H9 (cell line): ENCODE measurements at regions not wholly inside any gene's neighbourhood (a gene's known extent, or its start where the extent isn't known, plus 50 kb on each side); places are given as distances from the start of the nearest gene placed in this dataset.

Source experiments
- DNase-seq: peaks from one replicate; pipeline ENCODE4 v3.0.0-alpha.2; 2017
- H2AFZ ChIP-seq: one replicate; pipeline ENCODE4 v1.6.1; 2013; ENCODE audit warnings: mild to moderate bottlenecking, low read length, control low read depth, moderate library complexity
- H2AK5ac ChIP-seq: 2 replicates; pipeline ENCODE4 v1.6.1; 2013; ENCODE audit warnings: low read length, control low read depth, mixed read lengths; ENCODE audit not compliant: insufficient read length
- H2BK120ac ChIP-seq: one replicate; pipeline ENCODE4 v1.6.1; 2013; ENCODE audit warnings: low read depth, mild to moderate bottlenecking, low read length, control low read depth, inconsistent platforms; ENCODE audit not compliant: poor library complexity, severe bottlenecking
- H2BK12ac ChIP-seq: 2 replicates; pipeline ENCODE4 v1.6.1; 2013; ENCODE audit warnings: low read length, control low read depth, mixed read lengths, low read depth; ENCODE audit not compliant: insufficient read length
- H2BK15ac ChIP-seq: 2 replicates; pipeline ENCODE4 v1.6.1; 2013; ENCODE audit warnings: low read depth, low read length, control low read depth
- H2BK20ac ChIP-seq: one replicate; pipeline ENCODE4 v1.6.1; 2013; ENCODE audit warnings: low read depth, mild to moderate bottlenecking, low read length, control low read depth, inconsistent platforms; ENCODE audit not compliant: poor library complexity, severe bottlenecking
- H2BK5ac ChIP-seq: 2 replicates; pipeline ENCODE4 v1.6.1; 2013; ENCODE audit warnings: low read length, control low read depth, mixed read lengths; ENCODE audit not compliant: insufficient read length
- H3K14ac ChIP-seq: 2 replicates; pipeline ENCODE4 v1.6.1; 2013; ENCODE audit warnings: low read length, control low read depth; ENCODE audit not compliant: insufficient read depth
- H3K18ac ChIP-seq: 2 replicates; pipeline ENCODE4 v1.6.1; 2013; ENCODE audit warnings: low read depth, mild to moderate bottlenecking, mixed read lengths, low read length, control low read depth; ENCODE audit not compliant: insufficient read length
- H3K23ac ChIP-seq: 2 replicates; pipeline ENCODE4 v1.6.1; 2013; ENCODE audit warnings: low read length, control low read depth, mixed read lengths, low read depth; ENCODE audit not compliant: insufficient read length
- H3K23me2 ChIP-seq: 2 replicates; pipeline ENCODE4 v1.6.1; 2013; ENCODE audit warnings: low read depth, mild to moderate bottlenecking, mixed read lengths, low read length, control low read depth; ENCODE audit not compliant: insufficient read length, poor library complexity, severe bottlenecking
- H3K27ac ChIP-seq: 2 replicates; pipeline ENCODE4 v1.5.1; 2013; ENCODE audit warnings: low read length, control low read depth, mixed read lengths, low read depth; ENCODE audit not compliant: insufficient read length
- H3K27me3 ChIP-seq: 2 replicates; pipeline ENCODE4 v1.6.1; 2013; ENCODE audit warnings: low read length, control low read depth, inconsistent platforms; ENCODE audit not compliant: insufficient read depth
- H3K4ac ChIP-seq: 2 replicates; pipeline ENCODE4 v1.6.1; 2013; ENCODE audit warnings: low read depth, mild to moderate bottlenecking, control low read depth, inconsistent platforms, low read length, moderate library complexity
- H3K4me1 ChIP-seq: 2 replicates; pipeline ENCODE4 v1.6.1; 2013; ENCODE audit warnings: low read length, control low read depth, inconsistent platforms; ENCODE audit not compliant: insufficient read depth
- H3K4me2 ChIP-seq: 2 replicates; pipeline ENCODE4 v1.6.1; 2013; ENCODE audit warnings: low read length, control low read depth, mixed read lengths; ENCODE audit not compliant: insufficient read length, insufficient read depth
- H3K56ac ChIP-seq: 2 replicates; pipeline ENCODE4 v1.6.1; 2013; ENCODE audit warnings: low read depth, mild to moderate bottlenecking, mixed read lengths, low read length, control low read depth; ENCODE audit not compliant: insufficient read length
- H3K79me1 ChIP-seq: 2 replicates; pipeline ENCODE4 v1.6.1; 2013; ENCODE audit warnings: low read depth, mild to moderate bottlenecking, moderate library complexity, low read length, control low read depth, inconsistent platforms; ENCODE audit not compliant: insufficient read depth, poor library complexity, severe bottlenecking
- H3K79me2 ChIP-seq: 2 replicates; pipeline ENCODE4 v1.6.1; 2013; ENCODE audit warnings: low read length, control low read depth, inconsistent platforms; ENCODE audit not compliant: insufficient read depth
- H3K9ac ChIP-seq: 2 replicates; pipeline ENCODE4 v1.6.1; 2013; ENCODE audit warnings: low read length, control low read depth, mixed read lengths; ENCODE audit not compliant: insufficient read length; ENCODE audit errors: extremely low read depth
- H3K9me3 ChIP-seq: one replicate; pipeline ENCODE4 v1.6.1; 2013; ENCODE audit warnings: low read depth, low read length, inconsistent platforms; ENCODE audit not compliant: control insufficient read depth
- H3T11ph ChIP-seq: one replicate; pipeline ENCODE4 v1.6.1; 2013; ENCODE audit warnings: mild to moderate bottlenecking, low read length, control low read depth, inconsistent platforms
- H4K20me1 ChIP-seq: one replicate; pipeline ENCODE4 v1.6.1; 2013; ENCODE audit not compliant: control insufficient read depth, insufficient read length, insufficient read depth
- H4K5ac ChIP-seq: 2 replicates; pipeline ENCODE4 v1.6.1; 2013; ENCODE audit warnings: low read depth, mild to moderate bottlenecking, mixed read lengths, low read length, control low read depth; ENCODE audit not compliant: insufficient read length
- H4K8ac ChIP-seq: replicated peaks from 2 replicates; pipeline ENCODE4 v1.6.1; 2013; ENCODE audit warnings: low read length, control low read depth, mixed read lengths, low read depth; ENCODE audit not compliant: insufficient read length
- H4K91ac ChIP-seq: 2 replicates; pipeline ENCODE4 v1.6.1; 2013; ENCODE audit warnings: low read depth, mild to moderate bottlenecking, moderate library complexity, mixed read lengths, low read length, control low read depth; ENCODE audit not compliant: insufficient read length
- H3K27ac Mint-ChIP-seq, 3 experiments: 2 replicates in 2 of 3; 3 replicates in 1 of 3; pipeline ENCODE4 v1.8.0; 2020 to 2021; ENCODE audit warnings: mixed read lengths in 3 of 3, mild to moderate bottlenecking in 1 of 3, moderate library complexity in 1 of 3
- H3K27me3 Mint-ChIP-seq: 2 replicates; pipeline ENCODE4 v1.8.0; 2021; ENCODE audit warnings: low read depth, mild to moderate bottlenecking, moderate library complexity, mixed read lengths
- H3K36me3 Mint-ChIP-seq, 3 experiments: 2 replicates in 2 of 3; 3 replicates in 1 of 3; pipeline ENCODE4 v1.8.0; 2020 to 2021; ENCODE audit warnings: low read depth in 3 of 3, mixed read lengths in 3 of 3; ENCODE audit not compliant: insufficient read depth in 1 of 3
- H3K4me1 Mint-ChIP-seq, 2 experiments: 2 replicates each; pipeline ENCODE4 v1.8.0; 2020; ENCODE audit warnings: mixed read lengths in 2 of 2
- H3K4me3 Mint-ChIP-seq, 2 experiments: 2 replicates in 1 of 2; 3 replicates in 1 of 2; pipeline ENCODE4 v1.8.0; 2020 to 2021; ENCODE audit warnings: mild to moderate bottlenecking in 2 of 2, mixed read lengths in 2 of 2, moderate library complexity in 1 of 2
- H3K9me3 Mint-ChIP-seq, 2 experiments: 2 replicates in 1 of 2; 3 replicates in 1 of 2; pipeline ENCODE4 v1.8.0; 2020; ENCODE audit warnings: mild to moderate bottlenecking in 2 of 2, mixed read lengths in 2 of 2, moderate library complexity in 1 of 2
- CTCF ChIP-seq: fragments of 200-600 bp; sonication (generic); conservative IDR thresholded peaks from 3 replicates; pipeline ENCODE4 v1.8.0; 2021; ENCODE audit warnings: antibody characterized with exemption, mild to moderate bottlenecking
- whole genome bisulfite sequencing: extraction: QIAGEN DNeasy Blood & Tissue Kit; methylation state at CpG from one replicate; pipeline ENCODE4 v1.1.7; 2013; ENCODE audit warnings: missing lambda C conversion rate, low lambda C conversion rate, mixed read lengths; ENCODE audit not compliant: insufficient read length; ENCODE audit errors: extremely low coverage; 5-methylcytosine and 5-hydroxymethylcytosine counted together

DNA sequence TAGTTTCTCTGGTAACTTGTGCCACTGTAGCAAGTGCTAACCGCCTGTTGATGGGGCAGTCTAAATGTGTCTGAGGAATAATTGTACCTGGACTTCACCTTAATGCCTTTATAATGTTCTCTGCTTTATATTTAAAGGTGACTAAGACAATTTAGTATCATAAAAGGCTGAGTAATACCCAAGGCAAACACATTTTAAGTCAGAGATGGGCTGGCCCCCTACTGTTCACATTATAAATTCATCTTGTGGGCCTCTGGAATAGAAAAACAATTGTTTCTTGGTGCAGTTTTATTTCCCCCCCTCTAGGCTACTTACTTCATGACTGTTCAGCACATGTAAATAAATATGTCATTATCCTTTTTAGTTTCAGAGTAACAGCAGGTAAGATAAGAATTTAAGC is 559.3 kb upstream of the PIK3C3 start:
- H2BK20ac ChIP-seq = no peak overlapping the region
- H3K14ac ChIP-seq = no peak overlapping the region
- H2BK5ac ChIP-seq = no peak overlapping the region
- no peaks in the 10 kb centered on the region for H3K23me2 ChIP-seq
- H3K56ac ChIP-seq = no peak overlapping the region
- H3T11ph ChIP-seq = no peak overlapping the region
- H3K4me3 Mint-ChIP-seq = no peak overlapping the region
- no peak overlapping the region for H3K4ac ChIP-seq
- no peak overlapping the region for H3K4me2 ChIP-seq
- no CpG with 5 or more reads among the region's 1 CpG for WGBS
- H3K79me2 ChIP-seq = no peaks in the 10 kb centered on the region
- no peaks in the 10 kb centered on the region for H3K9me3 ChIP-seq
- DNase-seq = no peak
- no peak overlapping the region for H3K27ac Mint-ChIP-seq
- no peak overlapping the region for H4K8ac ChIP-seq
- H3K36me3 Mint-ChIP-seq = no peaks in the 10 kb centered on the region
- no peak overlapping the region for H4K91ac ChIP-seq
- H3K27ac ChIP-seq = no peak overlapping the region
- no peak overlapping the region for H2BK15ac ChIP-seq
- H3K27me3 ChIP-seq = no peaks in the 10 kb centered on the region
- no peaks in the 10 kb centered on the region for H3K4me1 ChIP-seq
- no peaks in the 10 kb centered on the region for H4K20me1 ChIP-seq
- no peaks in the 10 kb centered on the region for H3K9me3 Mint-ChIP-seq
- H2AK5ac ChIP-seq = no peak overlapping the region
- no peaks in the 10 kb centered on the region for H3K79me1 ChIP-seq
- H3K18ac ChIP-seq = no peak overlapping the region
- no peaks in the 10 kb centered on the region for H3K27me3 Mint-ChIP-seq
- H3K23ac ChIP-seq = no peak overlapping the region
- no peak for TF ChIP-seq CTCF
- no peak overlapping the region for H2BK120ac ChIP-seq
- no peak overlapping the region for H2AFZ ChIP-seq
- H2BK12ac ChIP-seq = no peak overlapping the region
- H4K5ac ChIP-seq = no peak overlapping the region
- H3K4me1 Mint-ChIP-seq = peaks cover 19 to 27% of the 10 kb centered on the region in 2 experiments
- no peak overlapping the region for H3K9ac ChIP-seq
